ENCODE measurements at regions not wholly inside any gene's neighbourhood (a gene's known extent, or its start where the extent isn't known, plus 50 kb on each side); places are given as distances from the start of the nearest gene placed in this dataset.

DNA sequence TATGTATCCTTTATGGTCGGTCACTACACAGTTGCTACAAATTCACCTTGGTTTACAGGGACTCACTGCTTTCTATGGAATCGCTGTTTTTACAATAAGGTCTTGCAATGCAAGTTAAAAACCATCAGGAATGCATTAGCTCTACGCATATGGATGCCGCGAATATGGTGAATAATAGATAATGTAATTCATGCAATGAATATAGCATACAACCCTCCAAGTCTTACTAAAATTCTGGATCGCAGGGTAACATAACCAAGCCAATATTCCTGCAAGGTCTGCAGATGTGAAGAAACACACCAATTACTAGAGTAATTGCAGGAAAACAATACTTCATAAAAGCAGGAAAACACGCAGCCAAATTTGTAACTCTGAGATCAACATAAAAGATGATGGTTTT is 75.6 kb upstream of the BACE2 start:
- TF ChIP-seq EZH2phosphoT487 (IDR thresholded peaks at IDR 0.05; ENCODE audit: borderline replicate concordance, low read length) (no peak), EZH2 (IDR thresholded peaks at IDR 0.05; ENCODE audit: low read length, unreplicated experiment) (no peak)
- TF ChIP-seq, protein P1, sequence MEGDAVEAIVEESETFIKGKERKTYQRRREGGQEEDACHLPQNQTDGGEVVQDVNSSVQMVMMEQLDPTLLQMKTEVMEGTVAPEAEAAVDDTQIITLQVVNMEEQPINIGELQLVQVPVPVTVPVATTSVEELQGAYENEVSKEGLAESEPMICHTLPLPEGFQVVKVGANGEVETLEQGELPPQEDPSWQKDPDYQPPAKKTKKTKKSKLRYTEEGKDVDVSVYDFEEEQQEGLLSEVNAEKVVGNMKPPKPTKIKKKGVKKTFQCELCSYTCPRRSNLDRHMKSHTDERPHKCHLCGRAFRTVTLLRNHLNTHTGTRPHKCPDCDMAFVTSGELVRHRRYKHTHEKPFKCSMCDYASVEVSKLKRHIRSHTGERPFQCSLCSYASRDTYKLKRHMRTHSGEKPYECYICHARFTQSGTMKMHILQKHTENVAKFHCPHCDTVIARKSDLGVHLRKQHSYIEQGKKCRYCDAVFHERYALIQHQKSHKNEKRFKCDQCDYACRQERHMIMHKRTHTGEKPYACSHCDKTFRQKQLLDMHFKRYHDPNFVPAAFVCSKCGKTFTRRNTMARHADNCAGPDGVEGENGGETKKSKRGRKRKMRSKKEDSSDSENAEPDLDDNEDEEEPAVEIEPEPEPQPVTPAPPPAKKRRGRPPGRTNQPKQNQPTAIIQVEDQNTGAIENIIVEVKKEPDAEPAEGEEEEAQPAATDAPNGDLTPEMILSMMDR (conservative IDR thresholded peaks at IDR 0.05; ENCODE audit: low read depth, low read length), result no peak

All from PC-3 (cell line).